Endodermal cell (in vitro differentiated cells): ENCODE measurements at regions not wholly inside any gene's neighbourhood (a gene's known extent, or its start where the extent isn't known, plus 50 kb on each side); places are given as distances from the start of the nearest gene placed in this dataset.

Source experiments
- DNase-seq: peaks from one replicate; pipeline ENCODE4 v3.0.0-alpha.2; 2017
- H3K27ac ChIP-seq: 2 replicates; pipeline ENCODE4 v1.5.1; 2013; ENCODE audit warnings: mild to moderate bottlenecking, low read depth, low read length, moderate library complexity
- H3K27me3 ChIP-seq: 2 replicates; pipeline ENCODE4 v1.6.1; 2013; ENCODE audit warnings: mild to moderate bottlenecking, low read length, moderate library complexity; ENCODE audit not compliant: insufficient read depth, control insufficient read depth, poor library complexity, severe bottlenecking
- H3K36me3 ChIP-seq: 2 replicates; pipeline ENCODE4 v1.7.0; 2013; ENCODE audit warnings: mild to moderate bottlenecking, low read length, moderate library complexity; ENCODE audit not compliant: control insufficient read depth, insufficient read depth
- H3K4me1 ChIP-seq: one replicate; pipeline ENCODE4 v1.7.0; 2013; ENCODE audit warnings: low read length; ENCODE audit not compliant: control insufficient read depth, insufficient read depth
- H3K4me3 ChIP-seq: 2 replicates; pipeline ENCODE4 v1.5.1; 2013; ENCODE audit warnings: mild to moderate bottlenecking, low read length, moderate library complexity
- H3K9ac ChIP-seq: 2 replicates; pipeline ENCODE4 v1.6.1; 2013; ENCODE audit warnings: mild to moderate bottlenecking, low read length, moderate library complexity; ENCODE audit not compliant: poor library complexity, severe bottlenecking; ENCODE audit errors: extremely low read depth
- H3K9me3 ChIP-seq: 2 replicates; pipeline ENCODE4 v1.6.1; 2013; ENCODE audit warnings: mild to moderate bottlenecking, low read length, moderate library complexity; ENCODE audit not compliant: control insufficient read depth
- H3K27ac Mint-ChIP-seq: 2 replicates; pipeline ENCODE4 v1.8.0; 2020; ENCODE audit warnings: mixed read lengths
- H3K27me3 Mint-ChIP-seq: 2 replicates; pipeline ENCODE4 v1.8.0; 2021; ENCODE audit warnings: mild to moderate bottlenecking, mixed read lengths; ENCODE audit not compliant: insufficient read depth
- H3K36me3 Mint-ChIP-seq: 2 replicates; pipeline ENCODE4 v1.8.0; 2020; ENCODE audit warnings: low read depth, mixed read lengths
- H3K4me1 Mint-ChIP-seq: 2 replicates; pipeline ENCODE4 v1.8.0; 2020; ENCODE audit warnings: mixed read lengths
- H3K4me3 Mint-ChIP-seq: 2 replicates; pipeline ENCODE4 v1.8.0; 2020; ENCODE audit warnings: mild to moderate bottlenecking, moderate library complexity, mixed read lengths
- H3K9me3 Mint-ChIP-seq: 2 replicates; pipeline ENCODE4 v1.8.0; 2020; ENCODE audit warnings: mild to moderate bottlenecking, mixed read lengths
- CTCF ChIP-seq: fragments of 200-600 bp; sonication (generic); conservative IDR thresholded peaks from 2 replicates; pipeline ENCODE4 v1.5.0; 2021; ENCODE audit warnings: antibody characterized with exemption, mild to moderate bottlenecking
- WGBS, 2 experiments: methylation state at CpG; one replicate each; pipeline versions ENCODE4 v1.1.5 to v1.1.7; 2013; ENCODE audit warnings: missing lambda C conversion rate in 2 of 2, mixed read lengths in 1 of 2; ENCODE audit not compliant: insufficient coverage in 1 of 2, insufficient read length in 1 of 2; 5-methylcytosine and 5-hydroxymethylcytosine counted together

DNA sequence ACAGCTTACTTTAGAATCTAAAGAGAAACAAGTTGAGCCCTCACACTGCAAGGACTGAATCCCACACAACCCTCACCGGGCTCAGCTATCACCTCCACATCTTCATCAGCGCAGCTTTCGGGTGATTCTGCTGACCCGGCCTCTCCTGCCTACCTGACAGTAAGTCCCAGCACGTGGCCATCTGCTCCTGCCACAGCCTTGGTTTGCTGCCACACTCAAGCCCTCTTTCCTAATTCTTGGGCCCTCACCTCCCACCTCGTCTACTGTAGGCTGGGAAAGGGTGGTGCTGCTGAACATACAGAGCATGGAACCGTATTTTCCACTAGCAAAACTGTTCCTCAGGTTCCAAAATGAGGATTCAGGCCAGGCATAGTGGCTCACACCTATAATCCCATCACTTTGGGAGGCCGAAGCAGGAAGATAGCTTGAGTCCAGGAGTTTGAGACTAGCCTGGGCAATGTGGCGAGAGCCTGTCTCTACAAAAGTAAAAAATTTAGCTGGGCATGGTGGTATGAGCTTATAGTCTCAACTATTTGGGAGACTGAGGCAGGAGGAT lies 55.3 kb upstream of the HAAO start:
- Mint-ChIP-seq H3K4me3 (no peak overlapping the region), H3K27me3 (no peaks in the 10 kb centered on the region), H3K9me3 (no peaks in the 10 kb centered on the region), H3K36me3 (no peaks in the 10 kb centered on the region), H3K27ac (no peak overlapping the region), H3K4me1 (peaks cover 7% of the 10 kb centered on the region)
- Histone ChIP-seq H3K4me1 (no peaks in the 10 kb centered on the region), H3K4me3 (no peak overlapping the region), H3K27me3 (no peaks in the 10 kb centered on the region), H3K9me3 (no peaks in the 10 kb centered on the region), H3K27ac (no peak overlapping the region), H3K9ac (no peak overlapping the region), H3K36me3 (no peaks in the 10 kb centered on the region)
- peak; percentile 17 for DNase-seq
- 89 to 91% methylated on average over 3 to 9 of the region's 9 CpGs for WGBS, 2 experiments
- no peak for TF ChIP-seq CTCF

DNA sequence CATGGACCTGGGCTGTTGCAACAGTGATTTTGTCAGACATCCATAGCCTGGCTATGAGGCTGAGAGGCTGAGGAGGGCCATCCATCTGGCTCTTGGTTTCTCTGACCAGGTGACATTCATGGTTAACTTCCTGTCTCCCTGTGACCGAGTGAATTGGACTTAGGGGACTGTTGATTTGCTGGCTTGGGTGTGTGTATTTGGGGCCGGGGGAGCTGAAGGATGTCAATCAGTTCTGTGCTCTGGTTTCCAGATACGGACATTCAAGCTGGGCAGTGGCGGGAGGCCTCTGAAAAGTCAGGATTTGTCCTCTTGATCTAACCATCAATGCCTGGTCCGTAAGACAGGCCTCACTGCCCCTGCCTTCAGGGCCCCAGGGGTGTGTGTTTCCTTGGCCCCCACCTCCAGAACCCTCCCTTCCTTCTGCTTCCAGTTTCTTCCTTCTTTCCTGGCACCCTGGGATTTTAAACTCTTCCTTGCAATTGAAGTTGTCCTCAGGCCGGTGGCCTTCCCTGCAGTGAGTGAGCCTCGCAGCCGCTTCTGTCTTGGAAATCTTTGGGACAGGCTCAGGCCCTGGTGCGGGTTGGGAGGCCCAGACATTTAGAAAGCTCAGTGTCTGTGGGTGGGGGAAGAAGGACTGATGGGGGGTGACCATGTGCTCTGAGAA lies 54.7 kb upstream of the HAAO start:
- H3K4me1 ChIP-seq: no peaks in the 10 kb centered on the region
- H3K36me3 ChIP-seq: no peaks in the 10 kb centered on the region
- Mint-ChIP-seq H3K27me3 (no peaks in the 10 kb centered on the region), H3K4me1 (peaks cover 7% of the 10 kb centered on the region), H3K27ac (no peak overlapping the region), H3K36me3 (no peaks in the 10 kb centered on the region), H3K4me3 (no peak overlapping the region), H3K9me3 (no peaks in the 10 kb centered on the region)
- H3K9ac ChIP-seq: no peak overlapping the region
- 92 to 98% methylated on average over 4 to 9 of the region's 9 CpGs for WGBS, 2 experiments
- no peak overlapping the region for H3K4me3 ChIP-seq
- no peak overlapping the region for H3K27ac ChIP-seq
- no peak for TF ChIP-seq CTCF
- DNase-seq: peak; percentile 29
- no peaks in the 10 kb centered on the region for H3K9me3 ChIP-seq
- no peaks in the 10 kb centered on the region for H3K27me3 ChIP-seq

DNA sequence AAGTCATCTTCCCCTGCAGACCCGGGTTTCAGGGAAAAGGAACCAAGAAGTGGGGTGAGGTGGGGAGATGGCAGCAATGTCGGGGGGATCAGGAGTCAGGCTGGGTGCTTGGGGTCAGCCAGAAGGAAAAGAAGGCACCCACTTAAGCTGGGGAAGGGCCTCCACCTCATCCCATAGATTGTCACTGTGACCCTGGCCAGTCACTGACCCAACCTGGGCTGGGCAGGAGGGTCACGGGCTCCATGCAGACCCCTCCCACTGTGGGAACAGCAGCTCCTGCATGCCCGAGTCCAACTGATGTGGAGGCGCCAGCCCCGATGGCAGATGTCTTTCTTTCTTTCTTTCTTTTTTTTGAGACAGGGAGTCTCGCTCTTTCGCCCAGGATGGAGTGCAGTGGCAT lies 53.6 kb upstream of the HAAO start:
- Histone ChIP-seq H3K36me3 (no peaks in the 10 kb centered on the region), H3K27me3 (no peaks in the 10 kb centered on the region), H3K9ac (no peak overlapping the region), H3K4me1 (no peaks in the 10 kb centered on the region), H3K9me3 (no peaks in the 10 kb centered on the region), H3K27ac (no peak overlapping the region), H3K4me3 (no peak overlapping the region)
- Mint-ChIP-seq H3K4me1 (peaks cover 7% of the 10 kb centered on the region), H3K27ac (no peak overlapping the region), H3K4me3 (no peak overlapping the region), H3K27me3 (no peaks in the 10 kb centered on the region), H3K9me3 (no peaks in the 10 kb centered on the region), H3K36me3 (no peaks in the 10 kb centered on the region)
- no peak for TF ChIP-seq CTCF
- peak; percentile 27 for DNase-seq
- WGBS, 2 experiments: 89 to 90% methylated on average over 3 to 8 of the region's 8 CpGs
